CD4-positive, alpha-beta memory T cell (primary cell): ENCODE measurements at regions not wholly inside any gene's neighbourhood (a gene's known extent, or its start where the extent isn't known, plus 50 kb on each side); places are given as distances from the start of the nearest gene placed in this dataset.

ENCODE experiments used
- CTCF ChIA-PET: fragments of 350-600 bp; sonication (Branson Sonifier 250); formaldehyde crosslinking; loops from one replicate; lab custom pipeline; 2021; ENCODE audit warnings: inconsistent platforms; ENCODE audit not compliant: partially characterized antibody; lab: Charles Lee
- POLR2A ChIA-PET: fragments of 350-600 bp; sonication (Branson Sonifier 250); formaldehyde crosslinking; loops from one replicate; lab custom pipeline; 2021; ENCODE audit not compliant: partially characterized antibody; lab: Charles Lee
- DNase-seq, 5 donors: peaks; one replicate each; pipeline versions ENCODE4 v3.0.0 to v3.0.0-alpha.2; 2020 to 2022; ENCODE audit warnings: mixed read lengths in 1 of 5
- H3K27ac ChIP-seq: one replicate; pipeline ENCODE4 v1.7.0; 2013; ENCODE audit warnings: low read depth, low read length
- H3K27me3 ChIP-seq: 2 replicates; pipeline ENCODE4 v1.7.0; 2013; ENCODE audit warnings: mild to moderate bottlenecking, low read length, moderate library complexity; ENCODE audit not compliant: insufficient read depth
- H3K36me3 ChIP-seq: 2 replicates; pipeline ENCODE4 v1.7.0; 2013; ENCODE audit warnings: mild to moderate bottlenecking, low read length, moderate library complexity; ENCODE audit not compliant: insufficient read depth
- H3K4me1 ChIP-seq: 2 replicates; pipeline ENCODE4 v1.7.0; 2013; ENCODE audit warnings: mild to moderate bottlenecking, low read length, moderate library complexity; ENCODE audit not compliant: insufficient read depth
- H3K4me3 ChIP-seq, 2 donors: one replicate each; pipeline ENCODE4 v1.7.0; 2013; ENCODE audit warnings: low read length in 2 of 2, mild to moderate bottlenecking in 1 of 2
- H3K9me3 ChIP-seq, 2 donors: one replicate each; pipeline ENCODE4 v1.7.0; 2013; ENCODE audit warnings: low read length in 2 of 2, control low read depth in 1 of 2; ENCODE audit not compliant: control insufficient read depth in 1 of 2
- H3K27ac Mint-ChIP-seq, 7 donors: one replicate each; pipeline ENCODE4 v1.8.0; 2020 to 2021; ENCODE audit warnings: mixed read lengths in 7 of 7, mild to moderate bottlenecking in 6 of 7, inconsistent platforms in 3 of 7, moderate library complexity in 3 of 7
- H3K27me3 Mint-ChIP-seq, 2 donors: one replicate each; pipeline ENCODE4 v1.8.0; 2020 to 2021; ENCODE audit warnings: mixed read lengths in 2 of 2
- H3K36me3 Mint-ChIP-seq, 2 donors: one replicate each; pipeline ENCODE4 v1.8.0; 2020 to 2021; ENCODE audit warnings: mixed read lengths in 2 of 2, inconsistent platforms in 1 of 2, mild to moderate bottlenecking in 1 of 2
- H3K4me1 Mint-ChIP-seq, 4 donors: one replicate each; pipeline ENCODE4 v1.8.0; 2020 to 2021; ENCODE audit warnings: mixed read lengths in 4 of 4, mild to moderate bottlenecking in 1 of 4
- H3K4me3 Mint-ChIP-seq, 8 donors: one replicate each; pipeline ENCODE4 v1.8.0; 2020 to 2021; ENCODE audit warnings: mixed read lengths in 8 of 8, mild to moderate bottlenecking in 7 of 8, moderate library complexity in 6 of 8, inconsistent platforms in 3 of 8
- H3K9me3 Mint-ChIP-seq, 8 donors: one replicate each; pipeline ENCODE4 v1.8.0; 2020 to 2021; ENCODE audit warnings: mixed read lengths in 8 of 8, mild to moderate bottlenecking in 5 of 8, inconsistent platforms in 3 of 8, moderate library complexity in 1 of 8
- intact Hi-C: fragments of 100-400 bp; cut with micrococcal nuclease; formaldehyde crosslinking; loops from one replicate; pipeline ENCODE4 v1.15.1; 2023

- ChIA-PET POLR2A (no interaction called here), CTCF (no interaction called here)
- Histone ChIP-seq H3K4me3 (no peak overlapping the region), H3K27me3 (no peaks in the 10 kb centered on the region), H3K27ac (no peak overlapping the region), H3K36me3 (no peaks in the 10 kb centered on the region), H3K9me3 (no peaks in the 10 kb centered on the region), H3K4me1 (no peaks in the 10 kb centered on the region)
- peaks cover 0 to 5% (median 0%) of the 10 kb centered on the region in 8 donors for H3K9me3 Mint-ChIP-seq
- intact Hi-C loops, result no loop called here
- H3K4me1 Mint-ChIP-seq, result no peaks in the 10 kb centered on the region
- no peak overlapping the region for H3K4me3 Mint-ChIP-seq
- no peaks in the 10 kb centered on the region for H3K36me3 Mint-ChIP-seq
- no peak overlapping the region for H3K27ac Mint-ChIP-seq
- DNase-seq, result no peak
- H3K27me3 Mint-ChIP-seq, result peaks cover 9 to 10% of the 10 kb centered on the region in 2 donors
Measured at GRCh38 chr5:174397206-174397605, 327.2 kb upstream of the MSX2 start.

DNA sequence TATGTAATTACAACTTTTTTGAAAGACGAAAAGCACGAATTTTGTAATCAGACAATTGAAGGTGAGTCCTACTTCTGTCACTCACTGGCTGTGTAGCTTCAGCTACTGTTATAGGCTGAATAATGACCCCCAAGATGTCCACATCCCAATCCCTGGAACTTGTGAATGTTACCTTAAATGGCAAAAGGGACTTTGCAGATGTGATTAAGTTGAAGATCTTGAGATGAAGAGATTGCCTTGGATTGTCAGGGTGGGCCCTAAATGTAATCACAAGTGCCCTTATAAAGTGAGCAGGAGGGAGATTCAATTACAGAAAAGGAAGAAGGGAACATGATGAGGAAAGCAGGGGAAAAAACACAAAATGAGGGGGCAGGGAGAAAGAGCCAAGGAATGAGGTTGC is 326.2 kb upstream of the MSX2 start:
- CTCF ChIA-PET, result interaction anchor here (1.2 to 1.4 kb wide), 2 partner anchors 8 to 21 kb away, joined by 3 to 4 read pairs; no protein-coding TSS in a partner anchor
- no peak for DNase-seq
- POLR2A ChIA-PET, result no interaction called here

GRCh38 chr5:174399411-174399810 is 325.0 kb upstream of the MSX2 start:
- H3K36me3 Mint-ChIP-seq, result no peaks in the 10 kb centered on the region
- ChIA-PET CTCF (interaction anchor here (1.2 to 1.4 kb wide), 2 partner anchors 9 to 20 kb away, joined by 3 to 4 read pairs; no protein-coding TSS in a partner anchor), POLR2A (no interaction called here)
- H3K36me3 ChIP-seq, result no peaks in the 10 kb centered on the region
- H3K27me3 Mint-ChIP-seq, result peaks cover 0 to 6% of the 10 kb centered on the region in 2 donors
- H3K4me1 Mint-ChIP-seq, result no peaks in the 10 kb centered on the region
- no peak overlapping the region for H3K4me3 ChIP-seq
- intact Hi-C loops, result no loop called here
- no peaks in the 10 kb centered on the region for H3K4me1 ChIP-seq
- no peaks in the 10 kb centered on the region for H3K27me3 ChIP-seq
- H3K27ac ChIP-seq, result no peak overlapping the region
- H3K4me3 Mint-ChIP-seq, result no peak overlapping the region
- peaks cover 0 to 5% (median 0%) of the 10 kb centered on the region in 8 donors for H3K9me3 Mint-ChIP-seq
- no peaks in the 10 kb centered on the region for H3K9me3 ChIP-seq
- DNase-seq, result no peak
- H3K27ac Mint-ChIP-seq, result no peak overlapping the region

More for the DNA sequence above, 326.2 kb upstream of the MSX2 start:
- Histone ChIP-seq H3K27ac (no peak overlapping the region), H3K4me1 (no peaks in the 10 kb centered on the region), H3K9me3 (no peaks in the 10 kb centered on the region), H3K4me3 (no peak overlapping the region), H3K27me3 (no peaks in the 10 kb centered on the region), H3K36me3 (no peaks in the 10 kb centered on the region)
- Mint-ChIP-seq H3K27ac (no peak overlapping the region), H3K4me1 (no peaks in the 10 kb centered on the region), H3K4me3 (no peak overlapping the region), H3K36me3 (no peaks in the 10 kb centered on the region), H3K27me3 (peaks cover 6 to 10% of the 10 kb centered on the region in 2 donors), H3K9me3 (peaks cover 0 to 5% (median 0%) of the 10 kb centered on the region in 8 donors)
- intact Hi-C loops, result no loop called here

DNA sequence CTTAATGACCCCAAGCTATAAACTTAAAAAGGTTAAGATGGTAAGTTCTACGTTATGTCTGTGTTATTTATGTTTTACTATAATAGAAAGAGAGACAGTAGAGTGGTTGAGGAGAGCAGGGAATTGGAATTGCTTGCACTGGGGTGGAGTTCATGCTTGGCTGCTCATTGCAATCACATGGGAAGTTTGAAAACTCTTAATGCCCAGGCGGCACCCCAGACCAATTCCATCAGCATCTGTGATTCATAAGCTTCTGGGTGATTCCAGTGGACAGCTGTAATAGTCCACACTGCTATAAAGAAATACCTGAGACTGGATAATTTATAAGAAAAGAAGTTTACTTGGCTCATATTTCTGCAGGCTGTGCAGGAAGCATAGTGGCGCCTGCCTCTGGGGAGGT is 323.9 kb upstream of the MSX2 start:
- H3K4me3 Mint-ChIP-seq, result no peak overlapping the region
- Histone ChIP-seq H3K36me3 (no peaks in the 10 kb centered on the region), H3K27me3 (no peaks in the 10 kb centered on the region), H3K4me1 (no peaks in the 10 kb centered on the region), H3K4me3 (no peak overlapping the region), H3K9me3 (no peaks in the 10 kb centered on the region), H3K27ac (no peak overlapping the region)
- H3K27me3 Mint-ChIP-seq, result peaks cover 0 to 6% of the 10 kb centered on the region in 2 donors
- no peak for DNase-seq
- H3K27ac Mint-ChIP-seq, result no peak overlapping the region
- intact Hi-C loops, result no loop called here
- ChIA-PET CTCF (no interaction called here), POLR2A (no interaction called here)
- peaks cover 0 to 5% (median 2%) of the 10 kb centered on the region in 8 donors for H3K9me3 Mint-ChIP-seq
- no peaks in the 10 kb centered on the region for H3K4me1 Mint-ChIP-seq
- no peaks in the 10 kb centered on the region for H3K36me3 Mint-ChIP-seq

- no peak overlapping the region for H3K27ac Mint-ChIP-seq
- H3K4me1 ChIP-seq, result no peaks in the 10 kb centered on the region
- H3K27ac ChIP-seq, result no peak overlapping the region
- no peak overlapping the region for H3K4me3 Mint-ChIP-seq
- DNase-seq, result no peak
- H3K9me3 ChIP-seq, result no peaks in the 10 kb centered on the region
- CTCF ChIA-PET, result interaction anchor here (0.8 kb wide), 1 partner anchor 12 kb away, joined by 3 read pairs; no protein-coding TSS in a partner anchor
- no peaks in the 10 kb centered on the region for H3K4me1 Mint-ChIP-seq
- intact Hi-C loops, result no loop called here
- POLR2A ChIA-PET, result no interaction called here
- no peaks in the 10 kb centered on the region for H3K27me3 ChIP-seq
- H3K27me3 Mint-ChIP-seq, result peaks cover 0 to 8% of the 10 kb centered on the region in 2 donors
- H3K36me3 Mint-ChIP-seq, result no peaks in the 10 kb centered on the region
- H3K9me3 Mint-ChIP-seq, result peaks cover 0 to 5% (median 2%) of the 10 kb centered on the region in 8 donors
- no peak overlapping the region for H3K4me3 ChIP-seq
- H3K36me3 ChIP-seq, result no peaks in the 10 kb centered on the region
Measured at GRCh38 chr5:174401793-174402192, 322.6 kb upstream of the MSX2 start.

DNA sequence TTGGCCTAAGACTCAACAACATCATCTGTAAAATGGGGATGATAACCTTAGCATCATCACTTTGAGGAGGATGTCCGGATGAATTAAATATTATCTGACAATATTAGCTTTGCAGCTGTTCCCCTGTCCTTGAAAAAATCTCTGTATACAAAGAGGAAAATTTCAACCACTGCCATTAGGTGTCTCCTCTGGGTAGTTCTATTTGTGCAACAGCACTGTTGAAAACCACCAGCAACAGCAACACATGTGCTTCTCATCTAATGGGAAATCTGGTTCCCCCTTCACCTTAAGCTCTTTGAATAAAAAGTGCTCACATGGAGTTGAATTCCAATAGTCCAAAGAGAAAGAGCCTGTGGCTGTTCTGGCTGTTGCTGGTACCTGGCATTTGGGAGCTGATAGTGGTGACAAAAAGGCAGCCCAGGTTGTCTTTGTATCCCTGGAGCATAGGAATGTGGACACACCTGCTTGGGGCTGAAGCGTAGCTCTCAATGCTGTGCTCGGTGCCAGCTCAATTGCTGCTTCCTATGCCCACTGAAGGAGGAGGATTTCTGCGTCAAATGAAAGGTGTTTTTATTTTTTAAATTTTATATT is 322.1 kb upstream of the MSX2 start:
- ChIA-PET POLR2A (no interaction called here), CTCF (interaction anchor here (0.8 kb wide), 1 partner anchor 12 kb away, joined by 3 read pairs; no protein-coding TSS in a partner anchor)
- H3K27me3 ChIP-seq, result no peaks in the 10 kb centered on the region
- no peak overlapping the region for H3K4me3 ChIP-seq
- no peaks in the 10 kb centered on the region for H3K9me3 ChIP-seq
- no peaks in the 10 kb centered on the region for H3K36me3 Mint-ChIP-seq
- peaks cover 0 to 5% (median 2%) of the 10 kb centered on the region in 8 donors for H3K9me3 Mint-ChIP-seq
- no peaks in the 10 kb centered on the region for H3K4me1 Mint-ChIP-seq
- H3K4me1 ChIP-seq, result no peaks in the 10 kb centered on the region
- H3K27me3 Mint-ChIP-seq, result peaks cover 0 to 8% of the 10 kb centered on the region in 2 donors
- no peaks in the 10 kb centered on the region for H3K36me3 ChIP-seq
- no peak overlapping the region for H3K4me3 Mint-ChIP-seq
- no peak overlapping the region for H3K27ac ChIP-seq
- intact Hi-C loops, result no loop called here
- no peak for DNase-seq
- no peak overlapping the region for H3K27ac Mint-ChIP-seq

- POLR2A ChIA-PET, result no interaction called here
- Mint-ChIP-seq H3K9me3 (peaks cover 0 to 7% (median 3%) of the 10 kb centered on the region in 8 donors), H3K4me3 (no peak overlapping the region), H3K4me1 (no peaks in the 10 kb centered on the region), H3K36me3 (no peaks in the 10 kb centered on the region), H3K27me3 (peaks cover 3 to 14% of the 10 kb centered on the region in 2 donors), H3K27ac (no peak overlapping the region)
- intact Hi-C loops, result no loop called here
- Histone ChIP-seq H3K36me3 (no peaks in the 10 kb centered on the region), H3K4me1 (no peaks in the 10 kb centered on the region), H3K27ac (no peak overlapping the region), H3K27me3 (no peaks in the 10 kb centered on the region), H3K9me3 (no peaks in the 10 kb centered on the region), H3K4me3 (no peak overlapping the region)
- CTCF ChIA-PET, result no interaction called here
- no peak for DNase-seq
Measured at GRCh38 chr5:174404848-174405247, 319.5 kb upstream of the MSX2 start.
